KBM-7 (cell line): ENCODE measurements at regions not wholly inside any gene's neighbourhood (a gene's known extent, or its start where the extent isn't known, plus 50 kb on each side); places are given as distances from the start of the nearest gene placed in this dataset.
"Not testable (repeated sequence)": the region's sequence is repeated elsewhere in the genome, so short reads cannot be mapped to it uniquely, and the experiment has no call there.

ENCODE experiments used
- DNase-seq: peaks from one replicate; pipeline ENCODE4 v3.0.0-alpha.2; 2015
- in situ Hi-C: fragments of 300-500 bp; cut with MboI; formaldehyde crosslinking; loops from 2 replicates; pipeline ENCODE4 v1.14.3; 2020; ENCODE audit warnings: low sequenced_read_pairs, low pct_unique_long_range_greater_than_20kb, mixed read lengths

GRCh38 chr4:64771149-64771548 is 361.9 kb upstream of the TECRL start:
- DNase-seq = no peak
- in situ Hi-C loops = no loop called here

GRCh38 chr4:64767547-64767946 is 358.3 kb upstream of the TECRL start:
- no peak for DNase-seq

GRCh38 chr4:64766565-64766964 is 357.3 kb upstream of the TECRL start:
- in situ Hi-C loops = no loop called here
- no peak for DNase-seq

More at GRCh38 chr4:64767547-64767946, 358.3 kb upstream of the TECRL start:
- in situ Hi-C loops = no loop called here

- peak; percentile 2 for DNase-seq
Observed at GRCh38 chr4:64756016-64756415, 346.8 kb upstream of the TECRL start.

GRCh38 chr4:64747919-64748715 is 338.9 kb upstream of the TECRL start:
- in situ Hi-C loops = no loop called here
- no peak for DNase-seq

More at GRCh38 chr4:64756016-64756415, 346.8 kb upstream of the TECRL start:
- in situ Hi-C loops = no loop called here

GRCh38 chr4:64738240-64738639 is 329.0 kb upstream of the TECRL start:
- in situ Hi-C loops = no loop called here
- no peak for DNase-seq

GRCh38 chr4:64737854-64738138 is 328.5 kb upstream of the TECRL start:
- DNase-seq, in situ Hi-C loops: not testable (repeated sequence)

- no peak for DNase-seq
- in situ Hi-C loops = no loop called here
Observed at GRCh38 chr4:64737026-64737853, 328.0 kb upstream of the TECRL start.

- no peak for DNase-seq
- in situ Hi-C loops = no loop called here
Observed at GRCh38 chr4:64729561-64729960, 320.3 kb upstream of the TECRL start.

GRCh38 chr4:64727960-64728359 is 318.7 kb upstream of the TECRL start:
- in situ Hi-C loops = no loop called here
- no peak for DNase-seq

- in situ Hi-C loops = not testable (repeated sequence)
Observed at GRCh38 chr4:64727391-64727790, 318.1 kb upstream of the TECRL start.

GRCh38 chr4:64724689-64725088 is 315.4 kb upstream of the TECRL start:
- DNase-seq = no peak
- in situ Hi-C loops = no loop called here

More at GRCh38 chr4:64727391-64727790, 318.1 kb upstream of the TECRL start:
- not testable (repeated sequence) for DNase-seq

- no peak for DNase-seq
- in situ Hi-C loops = no loop called here
Observed at GRCh38 chr4:64721106-64721505, 311.9 kb upstream of the TECRL start.

- no peak for DNase-seq
- in situ Hi-C loops = no loop called here
Observed at GRCh38 chr4:64718091-64718490, 308.8 kb upstream of the TECRL start.

- in situ Hi-C loops = no loop called here
- DNase-seq = no peak
Observed at GRCh38 chr4:64715741-64716140, 306.5 kb upstream of the TECRL start.

GRCh38 chr4:64713256-64713840 is 304.1 kb upstream of the TECRL start:
- peak; percentile 38 for DNase-seq
- in situ Hi-C loops = no loop called here

GRCh38 chr4:64712590-64712989 is 303.3 kb upstream of the TECRL start:
- in situ Hi-C loops = no loop called here
- DNase-seq = no peak

- DNase-seq = no peak
- in situ Hi-C loops = no loop called here
Observed at GRCh38 chr4:64705989-64706388, 296.7 kb upstream of the TECRL start.

- no peak for DNase-seq
- in situ Hi-C loops = no loop called here
Observed at GRCh38 chr4:64698171-64698570, 288.9 kb upstream of the TECRL start.

GRCh38 chr4:64682946-64683345 is 273.7 kb upstream of the TECRL start:
- DNase-seq = no peak
- in situ Hi-C loops = no loop called here
